ENCODE measurements at regions not wholly inside any gene's neighbourhood (a gene's known extent, or its start where the extent isn't known, plus 50 kb on each side); places are given as distances from the start of the nearest gene placed in this dataset.

DNA sequence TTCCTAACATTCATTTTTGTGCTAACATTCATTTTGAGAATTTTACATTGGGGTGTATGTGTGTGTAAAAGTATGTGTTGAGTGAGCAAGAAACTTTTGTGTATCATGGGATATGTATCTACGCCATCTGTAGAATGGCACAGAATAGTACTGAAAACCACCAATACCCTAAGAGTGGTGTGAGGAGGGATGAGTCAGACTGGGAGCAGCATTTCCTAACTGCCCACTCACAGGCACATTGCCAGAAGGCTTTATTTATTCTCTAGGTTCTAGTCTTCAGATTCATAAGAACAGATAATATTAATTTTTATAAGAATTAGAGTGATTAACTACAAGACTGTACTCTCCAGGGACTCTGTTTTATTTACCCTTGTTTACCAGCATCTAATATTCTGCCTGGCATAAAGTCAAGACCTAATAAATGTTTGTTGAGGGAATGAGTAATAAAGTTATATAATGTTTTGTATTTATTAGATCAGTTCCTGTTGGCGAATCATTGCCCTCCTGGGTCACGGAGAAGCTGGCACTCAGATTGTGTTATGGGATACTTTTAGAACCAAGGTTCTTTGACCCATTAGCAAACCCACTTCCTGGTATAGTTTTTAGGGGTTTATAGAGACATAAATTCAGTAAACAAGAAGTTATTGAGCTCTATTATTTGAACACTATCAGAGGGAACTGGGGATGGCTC is 159.1 kb upstream of the PPP2R2B start:
- no peak for DNase-seq

- no peak for DNase-seq
Observed at GRCh38 chr5:147040856-147041255, 162.3 kb upstream of the PPP2R2B start.

- no peak for DNase-seq
Observed at GRCh38 chr5:147044572-147045273, 166.2 kb upstream of the PPP2R2B start.

GRCh38 chr5:147045290-147045689 is 166.7 kb upstream of the PPP2R2B start:
- no peak for DNase-seq

- DNase-seq: no peak
Observed at GRCh38 chr5:147046281-147046680, 167.7 kb upstream of the PPP2R2B start.

DNA sequence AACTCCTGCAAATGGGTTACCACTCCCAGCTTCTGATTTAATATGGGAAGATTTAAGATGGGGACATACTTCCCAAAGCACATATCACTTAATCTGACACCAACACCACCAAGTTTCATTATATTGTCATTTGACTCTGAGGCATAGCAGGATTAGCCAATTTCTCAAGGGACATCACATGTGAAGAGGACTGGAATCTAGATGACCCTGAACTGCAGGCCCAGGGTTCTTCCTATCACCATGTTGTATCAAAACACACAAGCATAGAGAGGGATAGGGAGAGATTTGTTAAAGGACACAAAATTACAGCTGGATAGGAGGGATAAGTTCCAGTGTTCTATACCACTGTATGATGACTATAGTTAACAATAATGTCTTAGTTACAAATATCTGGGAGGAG is 168.3 kb upstream of the PPP2R2B start:
- no peak for DNase-seq

GRCh38 chr5:147049764-147050163 is 171.2 kb upstream of the PPP2R2B start:
- no peak for DNase-seq

DNA sequence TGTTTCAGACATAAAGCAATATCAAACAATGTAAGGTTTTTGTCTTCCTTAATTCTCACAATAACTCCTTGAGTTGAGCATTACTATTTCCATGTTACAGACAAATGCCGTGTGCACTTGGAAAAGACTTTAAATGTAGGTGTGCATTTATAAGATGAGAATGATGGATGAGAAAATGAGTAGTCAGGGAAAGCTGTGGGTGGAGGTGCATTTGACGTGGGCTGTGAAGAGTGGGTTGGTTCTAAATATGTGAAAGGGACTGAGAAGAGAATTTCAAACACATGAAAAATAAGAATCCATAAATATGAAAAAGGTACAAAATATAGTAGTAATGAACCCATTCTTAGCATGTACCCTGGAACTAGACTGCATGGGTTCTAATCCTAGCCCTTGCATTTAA is 171.6 kb upstream of the PPP2R2B start:
- no peak for DNase-seq

DNA sequence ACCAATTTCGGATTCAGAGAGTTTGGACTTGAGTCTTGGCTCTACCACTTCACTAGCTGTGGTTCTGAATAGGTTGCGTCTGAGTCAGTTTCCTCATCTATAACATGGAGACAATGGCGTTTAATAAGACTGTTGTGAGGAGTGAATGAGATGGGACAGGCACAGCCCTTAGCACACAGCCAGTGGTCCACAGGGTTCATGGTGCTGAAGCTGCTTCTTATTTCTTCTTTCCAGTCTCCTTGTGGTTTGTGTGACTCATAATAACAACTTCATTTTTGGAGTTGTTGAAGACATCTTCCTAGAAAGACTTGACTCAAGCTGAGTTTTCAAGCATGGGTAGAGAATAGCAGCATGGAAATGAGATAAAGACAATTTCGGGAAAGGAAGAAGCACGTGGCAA is 172.6 kb upstream of the PPP2R2B start:
- DNase-seq: no peak

DNA sequence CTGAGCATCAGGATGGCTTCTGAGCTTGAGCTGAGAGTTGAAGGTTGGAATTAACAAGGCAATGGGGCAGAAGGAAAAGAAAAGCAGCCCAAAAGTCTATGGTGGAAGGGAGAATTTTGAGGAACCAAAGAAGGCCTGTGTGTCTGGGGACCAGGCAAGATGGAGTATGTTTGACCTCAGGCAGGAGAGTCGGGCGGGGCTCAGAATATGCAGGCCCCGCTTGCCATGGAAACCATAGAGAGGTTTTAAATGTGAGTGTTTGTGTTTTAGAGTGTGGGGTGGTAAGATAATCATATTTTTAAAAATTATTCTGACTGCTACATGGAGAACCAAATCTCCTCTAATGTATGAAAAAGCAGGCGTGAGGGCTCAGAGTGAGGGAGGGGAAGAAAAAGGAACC is 174.0 kb upstream of the PPP2R2B start:
- no peak for DNase-seq

GRCh38 chr5:147055089-147055826 is 176.7 kb upstream of the PPP2R2B start:
- no peak for DNase-seq

DNA sequence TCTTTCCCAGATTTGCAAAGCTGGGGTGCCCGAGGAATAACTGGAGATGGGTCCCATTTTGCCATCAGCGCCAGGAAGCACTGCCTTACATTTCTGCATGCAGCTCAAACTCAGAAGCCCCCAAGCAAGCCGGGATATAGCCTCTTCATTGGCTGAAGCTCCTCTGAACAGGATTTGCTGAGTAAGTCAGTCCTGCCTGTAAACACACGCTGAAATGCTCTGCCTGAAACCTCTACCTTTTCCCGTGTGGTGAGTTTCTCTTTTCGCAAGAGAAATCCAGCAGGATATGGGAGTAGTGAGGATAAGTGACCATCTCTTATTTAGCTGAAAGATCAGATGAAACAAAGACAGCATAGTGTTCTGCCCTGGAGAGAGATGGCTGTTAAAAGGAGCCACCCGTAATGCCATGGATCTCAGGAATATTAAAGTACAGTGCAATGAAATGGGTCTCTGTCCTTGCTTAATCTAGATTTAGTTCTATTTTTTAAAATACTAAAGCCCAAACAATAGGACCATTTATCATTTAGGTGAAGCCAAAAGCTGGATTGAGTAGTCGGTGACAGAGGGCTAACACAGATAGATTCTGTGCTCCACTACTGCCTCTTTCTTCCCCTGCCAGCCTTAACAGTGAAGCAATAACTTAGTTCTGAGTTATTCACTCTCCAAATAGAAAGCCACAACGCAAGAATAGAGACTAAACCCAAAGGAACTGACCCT is 177.5 kb upstream of the PPP2R2B start:
- no peak for DNase-seq

- DNase-seq: no peak
Observed at GRCh38 chr5:147057051-147057450, 177.8 kb upstream of the STK32A start.

DNA sequence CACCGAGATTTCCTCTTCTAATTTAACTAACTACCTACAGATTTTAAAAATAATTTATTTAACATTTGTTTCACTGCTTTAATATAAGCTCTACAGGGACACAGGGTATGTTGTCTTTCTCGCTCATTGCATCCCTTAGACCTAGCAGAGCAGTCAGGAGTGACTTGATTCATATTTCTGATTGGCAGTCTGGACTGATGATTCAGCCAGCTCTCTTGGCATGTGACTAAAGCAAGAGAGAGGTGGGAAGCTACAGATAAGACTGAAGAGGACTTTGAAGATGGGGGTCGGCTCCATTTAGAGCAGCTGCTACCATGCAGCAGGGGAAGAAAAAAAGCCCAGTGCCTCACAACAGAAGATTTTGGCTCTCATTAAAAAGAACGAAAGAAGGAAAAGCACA is 173.4 kb upstream of the STK32A start:
- DNase-seq: no peak

GRCh38 chr5:147062427-147062826 is 172.4 kb upstream of the STK32A start:
- DNase-seq: no peak

GRCh38 chr5:147063943-147064342 is 170.9 kb upstream of the STK32A start:
- no peak for DNase-seq

DNA sequence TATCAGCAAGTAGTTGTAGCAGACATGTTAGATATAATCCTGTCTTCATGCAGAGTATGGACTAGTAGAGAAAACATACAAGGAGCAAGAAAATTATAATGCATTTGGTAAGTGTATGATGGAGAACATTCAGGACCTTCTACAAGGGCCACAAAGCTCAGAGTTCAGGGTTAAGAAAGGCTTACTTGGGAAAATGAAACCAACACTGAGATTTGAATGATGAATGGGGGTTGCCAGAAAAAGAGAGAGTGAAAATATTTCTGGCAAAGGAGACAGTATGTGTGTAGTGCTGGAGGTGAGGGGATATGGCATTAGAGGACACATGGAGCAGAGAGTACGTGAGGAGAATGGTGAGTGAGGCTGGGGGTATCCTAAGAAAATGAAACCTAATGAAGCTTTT is 169.8 kb upstream of the STK32A start:
- no peak for DNase-seq

- no peak for DNase-seq
Observed at GRCh38 chr5:147068998-147069397, 165.8 kb upstream of the STK32A start.

DNA sequence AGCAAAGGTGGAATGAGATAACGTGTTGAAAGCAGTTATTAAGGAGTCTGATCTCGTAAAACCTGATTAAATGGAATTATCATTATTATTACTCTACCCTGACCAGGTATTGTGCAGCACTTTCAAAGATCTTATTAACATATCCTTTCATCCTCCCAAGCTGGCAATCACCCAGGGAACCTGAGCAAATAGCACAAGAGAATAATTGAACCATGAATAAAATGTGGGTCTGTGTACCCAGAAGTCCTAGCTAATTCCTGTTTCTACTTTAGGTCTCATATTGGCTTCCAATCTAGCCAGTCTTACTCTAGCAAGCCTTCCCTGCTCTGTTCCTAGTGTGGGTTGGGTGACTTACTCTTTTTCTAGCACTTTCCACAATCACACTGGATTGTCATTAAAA is 162.2 kb upstream of the STK32A start:
- no peak for DNase-seq

GRCh38 chr5:147073098-147073497 is 161.7 kb upstream of the STK32A start:
- no peak for DNase-seq

- no peak for DNase-seq
Observed at GRCh38 chr5:147075187-147075586, 159.6 kb upstream of the STK32A start.

GRCh38 chr5:147080391-147080790 is 154.4 kb upstream of the STK32A start:
- DNase-seq: no peak

DNA sequence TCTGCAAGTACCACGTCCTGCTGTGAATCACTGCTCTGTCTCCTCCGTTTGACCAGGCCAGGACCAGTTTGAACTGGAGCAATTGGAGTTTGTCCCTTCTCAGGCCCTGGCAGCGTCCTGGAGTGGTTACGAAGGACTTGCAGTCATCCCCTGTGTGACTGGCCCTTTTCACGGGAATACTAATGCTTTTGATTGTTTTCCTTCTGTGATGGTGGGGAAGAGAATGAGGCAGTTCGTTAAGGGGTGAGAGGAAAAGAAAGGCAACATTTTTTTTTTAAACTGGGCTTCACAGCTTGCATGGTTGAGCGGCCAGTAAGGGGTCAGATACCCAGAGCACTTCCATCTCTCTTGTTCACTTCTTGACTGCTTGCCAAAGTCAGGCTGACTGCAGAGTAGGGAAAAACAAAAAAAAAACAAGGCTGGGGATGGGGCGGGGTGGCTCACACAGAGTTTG is 153.5 kb upstream of the STK32A start:
- no peak for DNase-seq

All from activated CD4-positive, CD25-positive, alpha-beta regulatory T cell (primary cell).